ENCODE measurements at regions not wholly inside any gene's neighbourhood (a gene's known extent, or its start where the extent isn't known, plus 50 kb on each side); places are given as distances from the start of the nearest gene placed in this dataset.

DNA sequence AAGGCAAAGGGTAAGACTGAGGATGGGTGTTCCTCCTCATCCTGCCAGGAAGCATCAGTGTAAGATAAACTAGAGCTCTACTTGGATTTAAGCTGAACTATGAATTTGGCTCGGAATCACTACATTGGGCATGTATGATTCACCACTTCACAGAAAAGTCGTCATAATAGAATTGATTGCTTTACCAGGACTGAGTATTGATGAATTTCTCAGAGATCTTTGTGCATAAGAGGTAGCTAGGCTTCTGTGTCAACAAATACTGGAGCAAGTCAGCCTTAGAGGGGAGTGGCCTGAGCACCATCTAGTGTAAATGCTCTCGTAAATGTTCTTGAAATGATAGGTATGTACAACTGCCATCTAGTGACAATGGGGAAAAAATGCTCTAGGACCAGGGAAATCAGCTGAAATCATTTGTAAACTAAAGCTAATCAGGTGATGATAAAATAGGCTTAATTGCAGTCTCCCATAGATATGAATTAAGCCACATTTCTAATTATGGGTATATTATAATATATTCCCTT, 309.5 kb upstream of the FMR1 start:
- TF ChIP-seq, protein P1, sequence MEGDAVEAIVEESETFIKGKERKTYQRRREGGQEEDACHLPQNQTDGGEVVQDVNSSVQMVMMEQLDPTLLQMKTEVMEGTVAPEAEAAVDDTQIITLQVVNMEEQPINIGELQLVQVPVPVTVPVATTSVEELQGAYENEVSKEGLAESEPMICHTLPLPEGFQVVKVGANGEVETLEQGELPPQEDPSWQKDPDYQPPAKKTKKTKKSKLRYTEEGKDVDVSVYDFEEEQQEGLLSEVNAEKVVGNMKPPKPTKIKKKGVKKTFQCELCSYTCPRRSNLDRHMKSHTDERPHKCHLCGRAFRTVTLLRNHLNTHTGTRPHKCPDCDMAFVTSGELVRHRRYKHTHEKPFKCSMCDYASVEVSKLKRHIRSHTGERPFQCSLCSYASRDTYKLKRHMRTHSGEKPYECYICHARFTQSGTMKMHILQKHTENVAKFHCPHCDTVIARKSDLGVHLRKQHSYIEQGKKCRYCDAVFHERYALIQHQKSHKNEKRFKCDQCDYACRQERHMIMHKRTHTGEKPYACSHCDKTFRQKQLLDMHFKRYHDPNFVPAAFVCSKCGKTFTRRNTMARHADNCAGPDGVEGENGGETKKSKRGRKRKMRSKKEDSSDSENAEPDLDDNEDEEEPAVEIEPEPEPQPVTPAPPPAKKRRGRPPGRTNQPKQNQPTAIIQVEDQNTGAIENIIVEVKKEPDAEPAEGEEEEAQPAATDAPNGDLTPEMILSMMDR (IDR thresholded peaks at IDR 0.05; ENCODE audit: borderline replicate concordance, insufficient read depth, low read depth, low read length), result no peak
- no peak overlapping the region for H3K4me3 ChIP-seq (ENCODE audit: low read depth, low read length)

DNA sequence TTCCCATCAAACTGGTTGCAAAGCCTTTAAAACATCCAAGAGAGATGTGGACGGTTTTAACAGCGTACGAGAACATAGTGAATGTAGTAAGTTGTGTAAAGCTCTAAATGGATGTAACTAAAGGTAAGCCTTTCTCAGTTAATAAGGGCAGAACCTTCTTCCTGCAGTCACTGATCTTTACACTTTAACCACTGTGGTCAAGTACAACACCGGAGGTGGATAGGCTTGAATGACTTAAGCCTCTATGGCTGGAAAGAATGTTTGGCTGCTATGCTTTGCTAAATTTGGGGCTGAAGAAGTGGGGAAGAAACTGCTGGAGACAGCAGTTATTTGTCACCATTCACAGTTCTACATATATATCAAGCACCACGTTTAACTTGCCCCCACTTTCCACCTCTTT, 285.1 kb upstream of the FMR1 start:
- H3K4me3 ChIP-seq (ENCODE audit: low read depth, low read length), result no peak overlapping the region
- TF ChIP-seq, protein P1 (IDR thresholded peaks at IDR 0.05; ENCODE audit: borderline replicate concordance, insufficient read depth, low read depth, low read length), result no peak

DNA sequence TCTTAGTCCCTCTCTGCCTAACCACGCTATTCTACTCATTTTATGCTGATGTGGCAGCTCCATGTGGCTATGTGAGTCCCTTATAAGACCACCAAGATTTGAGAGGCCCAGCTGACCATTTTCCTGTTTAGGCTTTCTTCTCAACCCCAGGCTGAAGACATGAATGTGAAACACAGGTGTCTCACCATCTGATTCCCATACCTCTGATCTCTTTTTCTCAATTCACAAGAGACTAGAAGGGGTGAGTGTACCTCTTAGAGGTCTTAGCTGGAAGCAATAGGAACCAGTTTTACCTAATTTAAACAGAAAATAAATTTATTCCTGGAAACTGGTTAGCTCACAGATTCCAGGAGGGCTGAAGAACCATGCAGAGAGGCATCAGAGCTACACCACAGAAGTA, 276.5 kb upstream of the FMR1 start:
- TF ChIP-seq, protein P1 (IDR thresholded peaks at IDR 0.05; ENCODE audit: borderline replicate concordance, insufficient read depth, low read depth, low read length), result no peak
- no peak overlapping the region for H3K4me3 ChIP-seq (ENCODE audit: low read depth, low read length)

DNA sequence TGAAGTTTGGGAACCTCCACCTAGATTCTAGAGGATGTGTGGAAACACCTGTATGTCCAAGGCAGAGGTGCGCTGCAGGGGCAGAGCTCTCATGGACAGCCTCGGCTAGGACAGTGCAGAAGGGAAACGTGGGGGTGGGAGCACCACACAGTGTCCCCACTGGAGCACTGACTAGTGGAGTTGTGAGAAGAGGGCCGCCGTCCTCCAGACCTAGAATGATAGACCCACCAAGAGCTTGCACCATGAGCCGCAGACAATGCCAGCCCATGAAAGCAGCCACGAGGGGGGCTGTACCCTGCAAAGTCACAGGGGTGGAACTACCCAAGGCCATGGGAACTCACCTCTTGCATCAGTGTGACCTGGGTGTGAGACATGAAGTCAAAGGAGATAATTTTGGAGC, 274.5 kb upstream of the FMR1 start:
- TF ChIP-seq, protein P1 (IDR thresholded peaks at IDR 0.05; ENCODE audit: borderline replicate concordance, insufficient read depth, low read depth, low read length), result no peak
- no peak overlapping the region for H3K4me3 ChIP-seq (ENCODE audit: low read depth, low read length)

DNA sequence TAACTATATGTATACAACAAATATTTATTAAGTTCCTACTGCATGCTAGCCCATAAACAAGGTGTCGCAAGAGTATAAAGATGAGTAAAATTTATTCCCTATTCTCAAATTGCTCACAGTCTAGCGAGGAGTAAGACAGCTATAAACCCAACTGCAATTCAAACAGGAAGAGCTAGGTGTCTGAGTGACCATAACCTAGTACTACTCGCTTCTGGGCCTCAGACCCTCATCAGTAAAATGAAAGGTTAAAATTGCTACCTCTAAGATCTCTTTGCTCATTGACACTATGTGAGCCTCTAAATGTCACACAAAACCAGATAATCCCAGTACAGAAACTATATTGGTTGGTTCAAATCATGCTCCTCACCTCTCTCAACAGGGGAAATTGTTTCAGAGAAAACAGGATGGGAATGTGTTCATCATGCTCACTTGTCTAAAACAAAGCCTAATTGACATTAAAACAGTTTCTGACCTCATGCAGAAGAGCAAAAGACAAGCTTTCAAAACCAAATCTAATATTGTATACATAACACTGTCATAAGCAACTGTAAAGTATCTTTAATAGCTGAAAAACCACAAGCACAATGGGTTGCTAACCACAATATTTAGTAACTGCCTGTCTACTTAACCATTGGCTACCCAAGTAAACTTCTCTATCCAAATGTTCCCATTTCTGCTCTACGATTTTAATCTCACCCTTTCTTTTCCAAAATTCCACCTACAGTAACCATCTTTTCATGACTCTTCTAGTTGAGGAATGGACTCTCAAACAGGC, 264.6 kb upstream of the FMR1 start:
- no peak overlapping the region for H3K4me3 ChIP-seq (ENCODE audit: low read depth, low read length)
- TF ChIP-seq, protein P1 (IDR thresholded peaks at IDR 0.05; ENCODE audit: borderline replicate concordance, insufficient read depth, low read depth, low read length), result no peak

DNA sequence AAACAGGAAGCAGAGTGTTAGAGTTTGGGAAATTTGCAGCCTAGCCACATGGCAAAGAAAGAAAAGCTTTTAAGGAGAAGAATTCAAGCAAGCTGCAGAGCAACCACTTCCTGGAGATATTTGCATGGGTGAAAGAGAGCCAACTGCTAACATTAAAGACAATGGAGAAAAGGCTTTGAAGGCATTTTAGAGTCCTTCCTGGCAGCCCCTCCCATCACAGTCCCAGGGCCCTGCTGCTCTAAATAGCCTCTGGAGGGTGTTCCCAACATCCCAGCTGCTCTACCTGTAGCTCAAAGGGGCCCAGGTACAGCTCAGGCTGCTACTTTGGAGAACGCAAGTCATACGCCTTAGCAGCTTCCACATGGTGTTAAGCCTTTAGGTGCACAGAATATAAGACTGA, 235.9 kb upstream of the FMR1 start:
- H3K4me3 ChIP-seq (ENCODE audit: low read depth, low read length), result no peak overlapping the region
- TF ChIP-seq, protein P1 (IDR thresholded peaks at IDR 0.05; ENCODE audit: borderline replicate concordance, insufficient read depth, low read depth, low read length), result no peak

DNA sequence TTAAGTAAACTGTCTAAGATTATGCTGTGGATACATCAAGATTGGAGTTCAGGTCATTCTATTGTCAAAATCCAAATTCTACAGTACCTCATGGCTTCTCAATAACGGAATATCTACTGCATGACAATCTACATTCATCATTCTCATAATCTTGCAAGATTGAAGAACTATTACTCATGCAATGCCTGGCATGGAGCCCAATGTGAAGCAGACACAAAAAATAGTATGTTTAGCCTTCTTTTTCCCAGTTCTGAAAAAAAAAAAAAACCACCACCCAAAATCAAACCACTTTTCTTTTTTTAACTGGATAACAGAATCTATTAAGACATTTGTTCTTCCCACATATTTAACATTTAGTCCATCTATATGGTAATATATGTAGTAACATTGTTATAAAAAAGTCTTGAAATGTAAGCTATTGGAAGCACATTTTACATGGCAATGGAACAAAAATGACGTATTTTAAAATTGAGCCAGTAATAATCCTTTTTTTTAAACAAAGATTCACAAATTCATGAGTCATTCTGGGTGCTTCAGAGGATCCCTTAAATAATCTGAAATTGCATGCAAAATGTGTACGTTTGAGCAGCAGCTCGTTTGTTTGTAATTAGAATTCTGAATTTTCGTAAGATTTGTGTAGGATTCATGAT, 232.2 kb upstream of the FMR1 start:
- TF ChIP-seq, protein P1 (IDR thresholded peaks at IDR 0.05; ENCODE audit: borderline replicate concordance, insufficient read depth, low read depth, low read length), result no peak
- H3K4me3 ChIP-seq (ENCODE audit: low read depth, low read length), result no peak overlapping the region

Data from GM12875 (cell line).